ENCODE measurements at regions not wholly inside any gene's neighbourhood (a gene's known extent, or its start where the extent isn't known, plus 50 kb on each side); places are given as distances from the start of the nearest gene placed in this dataset.
A peak's percentile ranks its signal among the peaks of the same experiment; 100 is the strongest.
"Not testable (repeated sequence)": the region's sequence is repeated elsewhere in the genome, so short reads cannot be mapped to it uniquely, and the experiment has no call there.

GRCh38 chr13:50481936-50482335 is 361.6 kb downstream of the DLEU7 start:
- no peak for TF ChIP-seq CTCF (IDR thresholded peaks at IDR 0.05; ENCODE audit: low read depth, low read length)
- no peak for DNase-seq (ENCODE audit: low read depth, low spot score)
- in situ Hi-C loops (cut with HindIII; ENCODE audit: low sequenced_read_pairs): no loop called here
- no peak overlapping the region for H3K4me3 ChIP-seq (ENCODE audit: low read depth, low read length)

GRCh38 chr13:50483416-50483815 is 360.1 kb downstream of the DLEU7 start:
- in situ Hi-C loops (cut with HindIII; ENCODE audit: low sequenced_read_pairs): no loop called here
- H3K4me3 ChIP-seq (ENCODE audit: low read depth, low read length): no peak overlapping the region
- no peak for DNase-seq (ENCODE audit: low read depth, low spot score)
- TF ChIP-seq CTCF (IDR thresholded peaks at IDR 0.05; ENCODE audit: low read depth, low read length): no peak

GRCh38 chr13:50484472-50485113 is 358.9 kb downstream of the DLEU7 start:
- H3K4me3 ChIP-seq (ENCODE audit: low read depth, low read length): no peak overlapping the region
- TF ChIP-seq CTCF (IDR thresholded peaks at IDR 0.05; ENCODE audit: low read depth, low read length): no peak
- DNase-seq (ENCODE audit: low read depth, low spot score): no peak
- in situ Hi-C loops (cut with HindIII; ENCODE audit: low sequenced_read_pairs): no loop called here

- DNase-seq (ENCODE audit: low read depth, low spot score): peak; percentile 66
- in situ Hi-C loops (cut with HindIII; ENCODE audit: low sequenced_read_pairs): no loop called here
- H3K4me3 ChIP-seq (ENCODE audit: low read depth, low read length): no peak overlapping the region
- TF ChIP-seq CTCF (IDR thresholded peaks at IDR 0.05; ENCODE audit: low read depth, low read length): no peak
Observed at GRCh38 chr13:50485979-50486935, 357.2 kb downstream of the DLEU7 start.

GRCh38 chr13:50493683-50494082 is 349.8 kb downstream of the DLEU7 start:
- no peak for DNase-seq (ENCODE audit: low read depth, low spot score)
- no peak overlapping the region for H3K4me3 ChIP-seq (ENCODE audit: low read depth, low read length)
- in situ Hi-C loops (cut with HindIII; ENCODE audit: low sequenced_read_pairs): no loop called here
- TF ChIP-seq CTCF (IDR thresholded peaks at IDR 0.05; ENCODE audit: low read depth, low read length): no peak

GRCh38 chr13:50494138-50494537 is 349.4 kb downstream of the DLEU7 start:
- no peak overlapping the region for H3K4me3 ChIP-seq (ENCODE audit: low read depth, low read length)
- in situ Hi-C loops (cut with HindIII; ENCODE audit: low sequenced_read_pairs): no loop called here
- TF ChIP-seq CTCF (IDR thresholded peaks at IDR 0.05; ENCODE audit: low read depth, low read length): no peak
- DNase-seq (ENCODE audit: low read depth, low spot score): no peak

GRCh38 chr13:50503212-50503611 is 340.3 kb downstream of the DLEU7 start:
- in situ Hi-C loops (cut with HindIII; ENCODE audit: low sequenced_read_pairs); DNase-seq (ENCODE audit: low read depth, low spot score); H3K4me3 ChIP-seq (ENCODE audit: low read depth, low read length): not testable (repeated sequence)

All from astrocyte of the spinal cord (primary cell).